ENCODE measurements at regions not wholly inside any gene's neighbourhood (a gene's known extent, or its start where the extent isn't known, plus 50 kb on each side); places are given as distances from the start of the nearest gene placed in this dataset.

DNA sequence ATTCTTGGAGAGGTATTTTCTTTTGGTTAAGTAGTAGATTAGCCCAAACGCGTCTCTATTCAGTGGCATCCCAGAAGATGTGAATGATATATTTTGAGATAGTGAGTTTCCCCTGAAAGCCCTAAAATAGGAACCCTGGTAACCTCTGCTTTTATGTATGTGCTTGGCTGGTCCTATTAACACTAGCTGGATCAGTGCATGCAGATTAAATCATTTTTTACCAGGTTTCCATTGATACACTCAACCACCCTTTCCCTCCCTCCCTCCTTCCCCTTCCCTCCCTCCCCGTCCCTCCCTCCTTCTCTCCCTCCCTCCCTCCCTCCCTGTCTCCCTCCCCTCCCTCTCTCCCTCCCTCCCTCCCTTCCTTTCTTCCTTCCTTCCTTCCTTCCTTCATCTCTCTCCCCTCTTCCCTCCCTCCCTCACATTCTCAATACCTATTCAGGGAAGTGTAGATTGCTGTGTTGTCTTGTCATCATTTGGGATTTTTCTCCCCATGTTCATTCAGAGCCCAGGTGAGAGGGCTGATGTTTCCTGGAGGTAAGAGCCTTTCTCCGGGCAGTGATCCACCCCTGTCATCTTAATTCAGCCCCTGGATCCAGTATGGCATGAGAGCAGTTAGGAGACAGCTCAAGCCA lies 406.8 kb downstream of the PRDM2 start:
- no peaks in the 10 kb centered on the region for H3K4me1 ChIP-seq (ENCODE audit: insufficient read depth, low read length)
- no peaks in the 10 kb centered on the region for H3K36me3 ChIP-seq (ENCODE audit: insufficient read depth, low read length)
- H3K27me3 ChIP-seq (ENCODE audit: control insufficient read depth in 1 of 2, insufficient read depth in 2 of 2, low read length in 2 of 2): no peaks in the 10 kb centered on the region
- H3K9me3 ChIP-seq (ENCODE audit: low read length): no peaks in the 10 kb centered on the region
- H3K4me3 ChIP-seq (ENCODE audit: low read depth in 1 of 2, low read length in 2 of 2): no peak overlapping the region
- H3K9ac ChIP-seq (ENCODE audit: low read length): no peak overlapping the region
- no peak overlapping the region for H3K27ac ChIP-seq (ENCODE audit: low read depth, low read length)

DNA sequence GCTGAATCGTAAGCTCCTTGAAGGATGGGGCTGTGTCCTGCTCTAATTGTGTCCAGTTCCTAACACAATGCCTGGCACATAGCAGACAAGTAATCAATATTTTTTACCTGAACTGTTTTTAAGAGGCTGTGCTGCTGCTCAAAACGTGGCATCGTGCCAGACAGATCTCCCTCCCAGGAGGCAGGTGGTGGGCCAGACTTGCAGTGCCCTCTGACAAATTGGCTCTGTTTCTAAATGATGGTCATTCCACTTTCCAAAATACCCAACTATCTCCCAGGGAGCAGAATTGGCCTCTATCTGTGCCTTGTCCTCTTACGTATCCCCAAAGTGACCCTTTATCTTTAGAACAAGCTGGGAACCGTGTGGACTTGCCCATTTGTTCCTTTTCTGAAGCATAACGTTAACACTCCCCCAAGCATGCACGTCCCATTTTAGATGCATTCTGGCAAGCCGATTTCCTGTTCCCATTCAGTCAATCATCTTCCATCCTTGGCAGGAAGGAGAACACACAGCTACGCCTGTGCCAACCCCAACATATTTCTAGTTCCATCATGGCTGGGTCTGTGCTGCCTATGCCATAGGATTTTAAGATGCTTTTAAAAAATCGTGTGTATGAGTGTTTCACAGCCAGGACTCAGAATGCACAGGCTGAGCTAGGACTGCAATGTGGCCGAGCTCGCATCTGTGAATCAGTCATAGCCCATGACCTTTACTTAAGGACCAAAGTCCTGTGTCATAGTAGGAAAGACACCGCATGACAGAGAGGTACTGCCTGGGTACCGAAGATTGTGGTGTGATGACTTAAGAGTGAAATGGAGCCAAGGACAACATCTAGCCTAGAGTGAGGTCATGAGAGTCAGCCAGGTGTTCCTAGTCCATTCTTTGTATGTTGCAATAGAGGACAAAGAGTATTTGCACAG lies 408.6 kb downstream of the PRDM2 start:
- Histone ChIP-seq H3K27me3 (ENCODE audit: control insufficient read depth in 1 of 2, insufficient read depth in 2 of 2, low read length in 2 of 2) (no peaks in the 10 kb centered on the region), H3K36me3 (ENCODE audit: insufficient read depth, low read length) (no peaks in the 10 kb centered on the region), H3K4me3 (ENCODE audit: low read depth in 1 of 2, low read length in 2 of 2) (no peak overlapping the region), H3K9me3 (ENCODE audit: low read length) (no peaks in the 10 kb centered on the region), H3K9ac (ENCODE audit: low read length) (no peak overlapping the region), H3K27ac (ENCODE audit: low read depth, low read length) (no peak overlapping the region), H3K4me1 (ENCODE audit: insufficient read depth, low read length) (no peaks in the 10 kb centered on the region)

- no peak overlapping the region for H3K4me3 ChIP-seq (ENCODE audit: low read depth in 1 of 2, low read length in 2 of 2)
- no peaks in the 10 kb centered on the region for H3K9me3 ChIP-seq (ENCODE audit: low read length)
- no peaks in the 10 kb centered on the region for H3K27me3 ChIP-seq (ENCODE audit: control insufficient read depth in 1 of 2, insufficient read depth in 2 of 2, low read length in 2 of 2)
- H3K27ac ChIP-seq (ENCODE audit: low read depth, low read length): no peak overlapping the region
- H3K4me1 ChIP-seq (ENCODE audit: insufficient read depth, low read length): no peaks in the 10 kb centered on the region
- no peaks in the 10 kb centered on the region for H3K36me3 ChIP-seq (ENCODE audit: insufficient read depth, low read length)
- no peak overlapping the region for H3K9ac ChIP-seq (ENCODE audit: low read length)
These were observed 409.3 kb downstream of the PRDM2 start for GRCh38 chr1:14109276-14109635.

DNA sequence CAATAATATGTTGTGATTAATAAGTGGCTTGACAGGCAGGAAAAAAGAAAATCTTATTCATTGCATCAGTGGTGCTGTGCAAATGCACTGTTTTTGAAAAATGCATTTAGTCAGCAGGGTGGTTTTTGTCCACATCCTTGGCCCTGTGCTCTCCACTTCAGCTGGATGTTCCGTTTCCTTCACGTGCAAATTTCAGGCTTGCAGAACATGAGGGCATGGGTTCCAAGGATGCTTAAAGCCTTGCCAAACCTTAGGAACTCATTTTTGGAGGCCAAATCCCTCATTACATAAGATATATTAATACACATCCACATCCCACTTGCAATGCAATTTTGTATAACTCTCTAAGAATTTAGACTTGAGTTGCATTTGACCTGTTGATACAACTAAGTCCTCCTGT lies 410.1 kb downstream of the PRDM2 start:
- H3K27me3 ChIP-seq (ENCODE audit: control insufficient read depth in 1 of 2, insufficient read depth in 2 of 2, low read length in 2 of 2): no peaks in the 10 kb centered on the region
- H3K9ac ChIP-seq (ENCODE audit: low read length): no peak overlapping the region
- H3K4me3 ChIP-seq (ENCODE audit: low read depth in 1 of 2, low read length in 2 of 2): no peak overlapping the region
- no peak overlapping the region for H3K27ac ChIP-seq (ENCODE audit: low read depth, low read length)
- no peaks in the 10 kb centered on the region for H3K36me3 ChIP-seq (ENCODE audit: insufficient read depth, low read length)
- H3K4me1 ChIP-seq (ENCODE audit: insufficient read depth, low read length): no peaks in the 10 kb centered on the region
- H3K9me3 ChIP-seq (ENCODE audit: low read length): no peaks in the 10 kb centered on the region

- no peaks in the 10 kb centered on the region for H3K4me1 ChIP-seq (ENCODE audit: insufficient read depth, low read length)
- no peak overlapping the region for H3K27ac ChIP-seq (ENCODE audit: low read depth, low read length)
- no peaks in the 10 kb centered on the region for H3K36me3 ChIP-seq (ENCODE audit: insufficient read depth, low read length)
- H3K9ac ChIP-seq (ENCODE audit: low read length): no peak overlapping the region
- H3K9me3 ChIP-seq (ENCODE audit: low read length): no peaks in the 10 kb centered on the region
- no peaks in the 10 kb centered on the region for H3K27me3 ChIP-seq (ENCODE audit: control insufficient read depth in 1 of 2, insufficient read depth in 2 of 2, low read length in 2 of 2)
- H3K4me3 ChIP-seq (ENCODE audit: low read depth in 1 of 2, low read length in 2 of 2): no peak overlapping the region
These were observed 411.1 kb downstream of the PRDM2 start for GRCh38 chr1:14111121-14111520.

DNA sequence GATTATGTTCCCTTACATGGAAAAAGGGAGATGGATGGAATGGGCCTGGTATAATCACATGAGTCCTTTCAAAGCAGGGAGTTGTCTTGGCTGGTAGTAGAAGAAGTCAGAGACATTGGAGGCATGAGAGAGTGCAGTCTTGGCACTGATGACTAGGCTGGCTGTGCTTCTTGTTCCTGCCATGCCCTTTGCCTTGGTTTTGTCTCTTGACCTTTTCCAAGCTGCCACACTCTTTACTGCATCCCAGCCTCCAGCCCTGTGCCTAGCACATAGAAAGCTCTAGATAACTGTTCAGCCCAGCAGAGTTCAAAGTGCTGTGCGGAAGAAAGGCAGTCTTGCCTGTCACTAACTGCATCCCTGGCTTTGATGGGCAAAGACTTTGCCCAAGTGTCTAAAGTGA lies 412.6 kb downstream of the PRDM2 start:
- H3K27me3 ChIP-seq (ENCODE audit: control insufficient read depth in 1 of 2, insufficient read depth in 2 of 2, low read length in 2 of 2): no peaks in the 10 kb centered on the region
- no peaks in the 10 kb centered on the region for H3K9me3 ChIP-seq (ENCODE audit: low read length)
- H3K9ac ChIP-seq (ENCODE audit: low read length): no peak overlapping the region
- no peaks in the 10 kb centered on the region for H3K36me3 ChIP-seq (ENCODE audit: insufficient read depth, low read length)
- H3K4me3 ChIP-seq (ENCODE audit: low read depth in 1 of 2, low read length in 2 of 2): no peak overlapping the region
- H3K27ac ChIP-seq (ENCODE audit: low read depth, low read length): no peak overlapping the region
- no peaks in the 10 kb centered on the region for H3K4me1 ChIP-seq (ENCODE audit: insufficient read depth, low read length)

- Histone ChIP-seq H3K36me3 (ENCODE audit: insufficient read depth, low read length) (no peaks in the 10 kb centered on the region), H3K4me3 (ENCODE audit: low read depth in 1 of 2, low read length in 2 of 2) (no peak overlapping the region), H3K9ac (ENCODE audit: low read length) (no peak overlapping the region), H3K9me3 (ENCODE audit: low read length) (no peaks in the 10 kb centered on the region), H3K27me3 (ENCODE audit: control insufficient read depth in 1 of 2, insufficient read depth in 2 of 2, low read length in 2 of 2) (no peaks in the 10 kb centered on the region), H3K4me1 (ENCODE audit: insufficient read depth, low read length) (no peaks in the 10 kb centered on the region), H3K27ac (ENCODE audit: low read depth, low read length) (no peak overlapping the region)
These were observed 413.3 kb downstream of the PRDM2 start for GRCh38 chr1:14113271-14113670.

DNA sequence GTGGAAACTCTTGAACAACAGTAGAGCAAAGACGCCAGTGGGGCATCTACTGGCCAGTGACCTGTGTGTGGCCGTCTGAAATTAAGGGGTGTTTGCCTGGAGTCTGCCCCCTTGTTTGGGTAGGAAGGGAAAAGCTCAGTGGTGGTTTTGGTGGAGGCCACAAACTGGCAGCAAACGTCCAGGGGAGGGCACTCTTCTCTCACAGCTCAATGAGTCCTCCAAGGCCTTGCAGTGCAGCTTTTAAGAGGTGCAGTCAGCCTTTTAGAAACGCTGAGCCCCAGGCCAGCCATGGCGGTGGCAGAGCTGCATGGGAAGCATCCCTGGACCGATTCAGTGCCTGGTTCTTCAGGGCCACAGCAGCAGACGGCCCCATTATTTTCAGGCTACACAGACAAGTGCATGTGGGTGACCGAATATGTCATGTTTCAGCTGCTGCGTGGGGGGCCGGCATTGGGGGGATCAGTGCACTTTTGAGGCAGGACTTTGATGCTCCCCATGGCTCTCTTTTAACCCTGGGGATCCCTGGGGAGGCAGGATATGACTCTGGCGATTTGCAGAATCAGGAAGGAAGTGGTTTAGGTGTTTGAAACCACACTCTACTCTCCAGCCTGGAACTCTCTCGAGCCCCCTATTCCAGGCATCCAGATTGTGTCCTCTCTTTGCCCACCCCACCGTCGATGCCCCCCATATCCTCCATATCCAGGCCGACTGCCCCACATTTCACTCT lies 414.0 kb downstream of the PRDM2 start:
- no peak overlapping the region for H3K9ac ChIP-seq (ENCODE audit: low read length)
- no peaks in the 10 kb centered on the region for H3K36me3 ChIP-seq (ENCODE audit: insufficient read depth, low read length)
- H3K4me3 ChIP-seq (ENCODE audit: low read depth in 1 of 2, low read length in 2 of 2): no peak overlapping the region
- no peaks in the 10 kb centered on the region for H3K27me3 ChIP-seq (ENCODE audit: control insufficient read depth in 1 of 2, insufficient read depth in 2 of 2, low read length in 2 of 2)
- no peak overlapping the region for H3K27ac ChIP-seq (ENCODE audit: low read depth, low read length)
- H3K9me3 ChIP-seq (ENCODE audit: low read length): no peaks in the 10 kb centered on the region
- H3K4me1 ChIP-seq (ENCODE audit: insufficient read depth, low read length): no peaks in the 10 kb centered on the region

DNA sequence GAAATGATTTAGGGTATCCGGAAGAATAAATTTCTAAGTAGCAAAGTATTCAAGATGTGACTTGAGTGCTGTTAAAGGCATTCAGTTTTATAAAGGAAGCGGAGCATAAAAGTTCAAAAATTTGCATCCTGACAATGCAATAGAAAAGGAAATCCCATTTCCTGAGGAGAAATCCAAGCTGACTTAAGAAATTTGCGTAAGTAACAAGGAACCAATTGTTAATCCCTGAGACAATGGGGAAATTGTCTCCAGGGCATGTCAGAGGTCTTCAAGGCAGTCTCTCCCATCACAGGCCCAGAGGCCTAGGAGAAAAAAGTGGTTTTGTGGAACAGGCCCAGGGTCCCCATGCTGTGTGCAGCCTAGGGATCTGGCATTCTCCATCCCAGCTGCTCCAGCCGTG lies 416.0 kb downstream of the PRDM2 start:
- no peak overlapping the region for H3K4me3 ChIP-seq (ENCODE audit: low read depth in 1 of 2, low read length in 2 of 2)
- no peaks in the 10 kb centered on the region for H3K27me3 ChIP-seq (ENCODE audit: control insufficient read depth in 1 of 2, insufficient read depth in 2 of 2, low read length in 2 of 2)
- no peaks in the 10 kb centered on the region for H3K36me3 ChIP-seq (ENCODE audit: insufficient read depth, low read length)
- no peak overlapping the region for H3K9ac ChIP-seq (ENCODE audit: low read length)
- no peaks in the 10 kb centered on the region for H3K9me3 ChIP-seq (ENCODE audit: low read length)
- H3K4me1 ChIP-seq (ENCODE audit: insufficient read depth, low read length): no peaks in the 10 kb centered on the region
- no peak overlapping the region for H3K27ac ChIP-seq (ENCODE audit: low read depth, low read length)

DNA sequence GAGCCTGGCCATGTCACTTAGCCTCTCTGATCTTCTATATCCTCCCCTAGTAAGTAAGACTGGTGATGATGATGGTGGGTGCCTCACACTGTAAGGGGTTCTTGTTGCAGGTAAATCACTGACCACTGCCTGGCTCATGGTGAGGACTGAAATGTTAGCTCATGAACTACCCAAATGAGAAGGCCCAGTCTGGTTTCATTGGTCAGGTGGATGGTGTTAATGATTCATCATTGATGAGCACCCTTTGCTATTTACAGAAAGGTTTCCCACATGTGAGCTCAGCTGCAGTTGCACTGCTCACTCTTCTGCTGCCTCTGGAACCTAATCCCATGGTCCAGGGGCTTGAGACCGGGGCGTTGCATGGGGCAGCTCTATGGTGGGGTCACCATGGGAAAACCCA lies 417.7 kb downstream of the PRDM2 start:
- no peak overlapping the region for H3K9ac ChIP-seq (ENCODE audit: low read length)
- H3K27me3 ChIP-seq (ENCODE audit: control insufficient read depth in 1 of 2, insufficient read depth in 2 of 2, low read length in 2 of 2): no peaks in the 10 kb centered on the region
- no peak overlapping the region for H3K27ac ChIP-seq (ENCODE audit: low read depth, low read length)
- H3K36me3 ChIP-seq (ENCODE audit: insufficient read depth, low read length): no peaks in the 10 kb centered on the region
- H3K4me1 ChIP-seq (ENCODE audit: insufficient read depth, low read length): no peaks in the 10 kb centered on the region
- no peaks in the 10 kb centered on the region for H3K9me3 ChIP-seq (ENCODE audit: low read length)
- H3K4me3 ChIP-seq (ENCODE audit: low read depth in 1 of 2, low read length in 2 of 2): no peak overlapping the region

- Histone ChIP-seq H3K4me3 (ENCODE audit: low read depth in 1 of 2, low read length in 2 of 2) (no peak overlapping the region), H3K9me3 (ENCODE audit: low read length) (no peaks in the 10 kb centered on the region), H3K4me1 (ENCODE audit: insufficient read depth, low read length) (no peaks in the 10 kb centered on the region), H3K27me3 (ENCODE audit: control insufficient read depth in 1 of 2, insufficient read depth in 2 of 2, low read length in 2 of 2) (no peaks in the 10 kb centered on the region), H3K27ac (ENCODE audit: low read depth, low read length) (no peak overlapping the region), H3K9ac (ENCODE audit: low read length) (no peak overlapping the region), H3K36me3 (ENCODE audit: insufficient read depth, low read length) (no peaks in the 10 kb centered on the region)
These were observed 418.9 kb downstream of the PRDM2 start for GRCh38 chr1:14118691-14119485.
